Superior temporal gyrus (tissue), 1 donor: ENCODE measurements at regions not wholly inside any gene's neighbourhood (a gene's known extent, or its start where the extent isn't known, plus 50 kb on each side); places are given as distances from the start of the nearest gene placed in this dataset.
A peak's percentile ranks its signal among the peaks of the same experiment; 100 is the strongest.
"Not testable (repeated sequence)": the region's sequence is repeated elsewhere in the genome, so short reads cannot be mapped to it uniquely, and the experiment has no call there.

Experiments
- DNase-seq: peaks from one replicate; pipeline ENCODE4 v3.0.0-alpha.2; 2016; ENCODE audit errors: extremely low spot score

DNA sequence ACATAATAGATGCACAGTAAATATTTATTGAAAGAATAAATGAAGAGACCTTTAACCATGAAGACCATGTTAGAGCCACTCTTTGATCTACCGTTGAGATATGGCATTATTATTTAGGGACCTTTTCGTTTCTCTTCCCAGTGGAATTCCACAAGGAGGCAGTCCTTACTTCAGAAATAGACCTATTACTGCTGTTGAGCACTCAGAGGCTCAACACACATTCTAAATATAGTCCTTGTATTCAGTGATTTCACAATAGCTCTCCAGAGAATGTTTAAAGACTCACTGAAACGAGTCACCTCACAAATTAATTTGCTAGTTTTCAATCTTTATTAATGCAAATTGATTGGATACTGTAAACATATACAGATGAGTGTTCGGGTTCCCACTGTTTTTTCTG lies 603.8 kb downstream of the CDH8 start:
- no peak for DNase-seq

DNA sequence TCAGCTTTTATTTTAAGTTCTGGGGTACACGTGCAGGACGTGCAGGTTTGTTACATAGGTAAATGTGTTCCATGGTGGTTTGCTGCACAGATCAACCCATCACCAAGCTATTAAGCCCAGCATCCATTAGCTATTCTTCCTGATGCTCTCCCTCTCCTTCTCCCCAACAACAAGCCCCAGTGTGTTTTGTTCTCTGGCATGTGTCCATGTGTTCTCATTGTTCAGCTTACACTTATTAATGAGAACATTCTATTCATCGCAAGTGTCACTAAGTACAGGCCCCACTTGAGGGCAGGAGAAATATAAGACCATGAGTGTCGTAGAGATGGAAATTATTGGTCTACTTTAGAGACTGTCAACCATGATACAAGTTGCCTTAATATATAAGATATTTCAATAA lies 615.1 kb downstream of the CDH8 start:
- DNase-seq: peak; percentile 63

DNA sequence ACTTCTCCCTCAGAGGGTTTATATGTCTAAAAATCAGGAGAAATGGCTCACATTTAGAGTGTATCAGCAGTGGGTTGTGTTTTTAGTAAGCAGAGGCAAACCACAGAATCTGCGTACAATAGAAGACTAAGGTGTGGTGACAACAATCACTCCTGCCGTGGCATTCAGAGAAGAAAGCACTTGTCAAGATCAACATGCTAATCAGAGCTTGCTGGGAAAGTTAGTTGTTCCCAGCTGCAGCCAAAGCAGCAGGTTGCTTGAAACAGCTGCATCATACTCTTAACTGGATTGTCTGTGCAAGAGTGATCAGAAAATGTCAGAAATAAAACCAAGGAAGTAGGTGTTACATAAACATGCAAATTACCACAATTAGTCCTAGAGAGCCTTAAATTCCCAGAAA lies 616.4 kb downstream of the CDH8 start:
- DNase-seq: no peak

DNA sequence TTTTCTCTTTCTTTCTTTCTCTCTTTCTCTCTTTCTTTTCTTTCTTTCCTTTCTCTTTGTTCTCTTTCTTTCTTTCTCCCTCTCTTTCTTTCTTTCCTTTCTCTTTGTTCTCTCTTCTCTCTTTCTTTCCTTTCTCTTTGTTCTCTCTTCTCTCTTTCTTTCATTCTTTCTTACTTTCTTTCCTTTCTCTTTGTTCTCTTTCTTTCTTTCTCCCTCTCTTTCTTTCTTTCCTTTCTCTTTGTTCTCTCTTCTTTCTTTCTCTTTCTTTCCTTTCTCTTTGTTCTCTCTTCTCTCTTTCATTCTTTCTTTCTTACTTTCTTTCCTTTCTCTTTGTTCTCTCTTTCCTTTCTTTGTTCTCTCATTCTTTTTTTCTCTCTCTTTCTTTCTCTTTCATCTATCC lies 617.4 kb downstream of the CDH8 start:
- not testable (repeated sequence) for DNase-seq

DNA sequence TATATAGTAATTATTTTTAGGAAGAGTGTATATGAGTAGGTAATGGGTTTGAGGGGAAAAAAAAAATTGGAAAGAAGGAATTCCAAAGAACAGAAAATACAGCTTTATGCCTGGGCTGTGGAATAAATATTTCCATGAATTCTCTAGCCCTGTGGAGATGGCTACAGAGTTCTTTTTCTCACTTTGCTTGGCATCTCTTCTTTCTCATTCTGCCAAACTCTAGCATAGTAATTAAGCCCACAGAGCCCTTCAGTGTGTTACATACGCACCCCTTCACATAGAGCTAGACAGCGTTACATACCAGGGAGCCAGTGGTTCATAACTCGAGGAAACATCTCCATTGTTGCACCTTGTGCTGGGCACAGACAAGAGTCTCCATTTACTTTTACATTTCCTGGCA lies 621.1 kb downstream of the CDH8 start:
- DNase-seq: no peak

DNA sequence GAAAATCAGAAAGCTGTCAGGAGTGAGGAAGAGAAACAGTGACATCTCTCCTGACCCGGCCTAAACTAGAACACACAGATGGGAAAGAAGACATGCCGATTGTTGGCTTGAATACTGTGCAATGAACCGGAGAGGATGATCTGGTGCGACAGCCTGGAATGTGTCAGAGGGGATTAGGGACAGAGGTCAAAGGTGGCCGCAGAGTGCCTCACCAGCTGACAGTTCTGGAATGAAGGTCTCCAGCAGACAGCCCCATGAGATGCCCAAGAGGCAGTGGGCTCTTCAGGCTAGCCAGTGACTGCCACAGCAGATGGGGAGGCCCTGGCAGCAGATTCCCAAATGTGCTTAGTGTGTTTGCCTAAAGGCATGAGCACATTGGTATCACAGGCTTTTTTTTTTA lies 623.2 kb downstream of the CDH8 start:
- DNase-seq: no peak

DNA sequence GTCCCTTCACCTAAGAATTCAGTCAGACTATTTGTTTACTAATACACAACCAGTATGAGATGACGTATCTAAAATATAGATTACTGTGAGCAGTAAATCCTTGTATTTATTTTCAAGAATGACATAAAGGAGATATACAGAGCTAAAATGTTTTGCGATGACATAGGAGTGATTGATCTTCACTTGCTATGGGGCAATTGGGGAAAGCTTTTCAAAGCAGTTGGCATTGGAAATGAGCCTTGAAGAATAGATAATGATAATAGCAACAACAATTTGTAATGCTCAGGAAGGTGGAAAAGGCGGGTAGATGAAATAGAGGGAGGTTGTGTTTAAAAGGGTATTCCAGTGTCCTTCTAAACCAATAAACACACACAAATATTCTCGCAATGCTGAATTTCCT lies 623.7 kb downstream of the CDH8 start:
- no peak for DNase-seq

DNA sequence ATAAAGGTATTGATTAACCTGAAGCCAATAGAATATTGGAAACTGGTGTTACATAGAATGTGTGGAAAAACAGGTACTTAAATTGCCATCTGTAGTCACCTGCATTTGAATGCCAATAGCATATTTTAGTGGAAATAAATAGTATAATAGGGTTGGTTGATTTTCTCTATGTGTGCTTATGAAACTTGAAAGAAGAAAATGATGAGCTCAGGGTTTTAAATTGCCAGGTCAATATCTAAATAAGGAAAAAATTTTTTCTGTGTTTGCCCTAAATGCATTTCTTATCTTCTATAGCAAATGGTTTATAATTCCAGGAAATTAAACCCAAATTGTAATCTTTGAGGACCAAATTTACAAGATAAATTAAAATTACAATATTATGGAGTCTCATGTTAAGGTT lies 626.6 kb downstream of the CDH8 start:
- DNase-seq: no peak

DNA sequence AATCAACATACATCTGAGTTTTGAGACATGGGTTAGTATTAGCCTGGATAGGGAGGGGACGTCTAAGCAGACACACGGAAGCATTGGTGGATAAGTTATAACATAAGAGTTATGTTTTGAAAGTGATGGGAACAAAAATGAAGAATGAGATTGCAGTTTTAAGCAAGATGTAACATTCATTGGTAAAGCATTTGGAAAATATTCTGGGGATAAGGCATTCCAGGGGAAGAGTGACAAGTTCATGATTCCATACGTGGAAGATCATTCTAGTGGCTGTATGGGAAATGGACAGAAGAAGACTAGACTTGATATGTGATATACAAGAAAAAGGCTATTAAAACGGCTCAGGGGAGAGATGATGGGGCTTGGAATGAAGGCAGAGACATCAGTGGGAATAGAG lies 632.9 kb downstream of the CDH8 start:
- no peak for DNase-seq

DNA sequence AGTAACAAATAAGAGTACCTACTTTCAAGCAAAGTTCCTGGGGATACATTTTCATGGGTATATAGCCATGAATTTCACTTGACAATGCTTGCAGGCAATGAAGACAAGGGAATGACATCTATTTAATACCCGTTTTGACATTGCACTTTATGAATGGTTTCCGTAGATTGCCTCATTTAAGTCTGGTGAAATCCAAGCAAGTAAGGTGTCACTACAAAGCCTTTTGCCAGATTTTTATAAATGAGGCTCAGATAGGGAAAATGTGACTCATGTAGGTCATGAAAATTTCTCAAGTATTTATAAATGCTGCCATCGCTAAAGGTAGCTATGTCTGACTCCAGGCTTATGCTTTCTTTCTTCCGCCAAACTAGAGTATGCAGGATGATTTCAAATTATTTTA lies 644.3 kb downstream of the CDH8 start:
- no peak for DNase-seq

DNA sequence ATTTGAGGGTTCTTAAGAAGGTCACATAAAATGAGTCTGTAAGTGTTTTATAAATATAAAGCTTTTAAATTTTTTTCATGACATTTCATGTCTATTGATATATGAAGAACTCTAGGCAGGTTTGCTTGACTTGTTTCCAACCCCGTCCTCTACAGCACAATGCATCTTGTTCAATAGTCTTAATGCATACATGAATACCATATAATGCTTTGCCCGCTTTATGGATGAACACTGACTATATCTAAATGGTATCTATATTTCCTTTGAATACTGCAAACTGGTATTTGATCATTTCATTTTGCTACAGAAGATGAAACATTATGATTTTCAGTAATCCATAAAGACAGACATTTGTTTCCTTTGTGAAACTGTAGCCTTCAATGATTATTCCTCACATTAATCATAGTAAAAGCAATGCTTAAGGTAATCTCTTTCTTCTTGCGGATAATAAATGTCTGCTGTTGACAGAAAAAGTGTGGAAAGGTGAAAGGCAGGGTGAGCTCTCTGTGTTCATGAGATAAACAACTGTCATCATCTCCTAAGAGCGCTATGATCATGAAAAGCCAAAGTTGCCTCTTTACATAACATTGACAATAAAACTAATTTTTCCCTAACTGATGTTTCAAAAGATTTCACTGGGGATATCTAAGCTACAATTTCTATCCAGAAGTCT lies 645.1 kb downstream of the CDH8 start:
- no peak for DNase-seq

DNA sequence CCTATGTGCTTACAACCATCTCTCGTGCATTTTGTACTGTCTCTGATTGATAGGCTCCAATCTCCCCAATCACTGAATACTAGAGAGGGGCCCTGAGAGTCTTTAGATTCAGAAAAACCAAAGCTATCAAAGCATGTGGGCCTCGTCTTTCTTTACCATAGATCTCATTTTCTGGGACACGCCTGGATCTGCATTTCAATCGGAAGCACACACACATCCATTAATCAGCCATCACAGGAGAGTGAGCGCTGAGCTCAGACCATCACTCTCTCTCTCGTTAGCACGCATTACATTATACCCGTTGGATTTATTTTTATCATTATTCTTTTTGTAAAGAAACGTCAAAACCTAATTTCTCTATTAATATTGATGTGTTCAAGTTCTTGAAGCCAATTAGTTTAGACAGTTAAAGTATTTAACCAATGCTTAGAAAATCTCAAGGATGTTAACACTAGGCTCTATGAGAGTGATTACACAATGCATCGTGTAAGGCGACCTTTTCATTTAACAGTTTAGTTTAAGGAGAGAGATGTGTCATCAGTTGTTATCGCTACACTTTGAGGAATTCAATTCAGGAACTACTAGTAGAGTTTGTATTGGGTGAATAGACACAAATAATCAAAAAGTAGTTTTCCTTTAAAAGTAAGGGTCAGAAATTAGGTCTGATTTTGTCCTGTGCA lies 650.7 kb downstream of the CDH8 start:
- no peak for DNase-seq

DNA sequence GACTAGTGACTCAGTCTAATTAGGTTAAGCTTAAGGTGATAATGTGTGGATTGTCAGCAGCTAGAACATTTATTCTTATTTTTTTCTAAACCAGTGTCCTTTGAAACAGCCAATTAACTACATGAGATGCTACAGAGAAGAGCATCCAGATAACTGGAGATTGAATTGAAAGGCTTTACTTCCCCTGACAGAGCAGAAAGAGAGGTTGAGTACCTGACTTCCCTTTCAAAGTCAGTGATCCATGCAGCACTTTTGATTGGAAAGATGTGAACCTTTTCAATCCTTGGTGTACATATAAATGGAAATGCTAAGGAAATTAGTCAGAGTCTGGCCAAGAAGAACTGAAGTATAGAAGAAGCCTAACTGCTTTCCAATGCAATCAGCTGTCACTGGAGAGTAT lies 653.8 kb downstream of the CDH8 start:
- DNase-seq: no peak

DNA sequence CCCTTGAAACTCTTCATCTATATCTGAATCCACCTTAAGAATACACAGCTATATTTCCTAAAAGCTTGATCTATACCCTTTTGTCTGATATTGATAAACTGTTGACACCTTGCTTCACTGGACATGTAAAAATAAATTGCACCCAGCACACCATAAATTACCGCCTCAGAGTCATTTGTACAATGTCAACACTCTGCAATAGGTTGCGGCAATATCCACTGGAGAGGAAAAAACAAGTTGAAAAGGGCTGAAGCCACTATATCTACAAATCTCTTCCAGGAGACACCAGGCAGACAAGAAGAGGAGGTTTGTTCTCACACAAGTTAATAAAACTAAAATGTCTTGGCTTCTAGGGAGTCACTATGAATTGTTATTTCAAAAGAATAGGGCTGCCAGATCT lies 656.9 kb downstream of the CDH8 start:
- no peak for DNase-seq

DNA sequence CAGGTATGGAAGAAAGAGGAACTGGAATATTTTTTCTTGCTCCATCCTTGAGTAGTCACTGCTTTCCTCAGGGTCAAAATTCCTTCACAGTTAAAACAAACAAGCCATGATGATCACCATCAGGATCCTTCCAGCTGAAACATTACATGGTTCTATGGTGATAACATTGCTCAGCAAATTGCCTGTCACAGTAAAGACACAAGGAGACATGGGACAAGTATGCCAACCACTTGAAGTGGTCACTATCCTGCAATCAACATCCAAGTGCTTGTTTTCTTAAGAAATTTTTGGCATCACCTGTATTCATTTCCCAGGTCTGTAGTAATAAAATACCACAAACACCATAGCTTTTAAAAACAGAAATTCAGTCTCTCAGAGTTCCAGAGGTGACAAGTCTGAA lies 662.2 kb downstream of the CDH8 start:
- no peak for DNase-seq

DNA sequence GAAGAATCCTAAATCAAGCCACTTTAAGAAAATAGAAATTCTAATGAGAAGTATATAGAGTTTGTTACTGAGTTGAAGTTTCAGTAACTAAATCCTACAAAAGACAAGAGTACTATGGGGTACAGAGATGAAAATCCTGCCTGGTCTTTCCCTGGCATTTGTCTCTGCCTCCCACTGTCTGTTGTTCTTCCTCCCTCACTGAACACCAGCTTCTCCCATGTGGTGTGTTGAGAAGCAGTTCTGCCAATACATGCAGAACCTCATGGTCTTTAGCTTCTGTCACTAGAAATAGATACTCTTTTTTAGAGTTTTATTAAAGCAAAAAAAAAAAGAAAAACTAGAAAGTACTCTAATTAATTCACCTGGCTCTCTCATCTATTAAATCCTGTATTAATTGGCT lies 664.4 kb downstream of the CDH8 start:
- DNase-seq: no peak

DNA sequence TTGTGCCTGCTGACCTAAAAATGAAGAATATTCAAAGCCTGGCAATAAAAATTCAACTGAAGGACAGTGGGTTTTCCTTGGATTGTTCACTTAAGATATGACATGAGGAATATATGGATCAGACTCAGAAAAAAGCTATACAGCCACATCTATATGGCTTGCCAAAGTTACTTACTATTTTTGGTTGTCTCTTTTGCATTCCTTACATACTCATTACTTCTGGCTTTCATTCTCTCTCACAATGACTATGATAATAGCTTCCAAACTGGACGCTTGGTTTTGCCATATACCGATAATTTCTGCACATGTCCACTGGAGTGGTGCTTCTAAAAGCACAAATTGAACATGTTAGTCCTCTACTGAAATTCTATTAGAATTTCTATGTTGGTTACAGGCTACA lies 664.9 kb downstream of the CDH8 start:
- no peak for DNase-seq

DNA sequence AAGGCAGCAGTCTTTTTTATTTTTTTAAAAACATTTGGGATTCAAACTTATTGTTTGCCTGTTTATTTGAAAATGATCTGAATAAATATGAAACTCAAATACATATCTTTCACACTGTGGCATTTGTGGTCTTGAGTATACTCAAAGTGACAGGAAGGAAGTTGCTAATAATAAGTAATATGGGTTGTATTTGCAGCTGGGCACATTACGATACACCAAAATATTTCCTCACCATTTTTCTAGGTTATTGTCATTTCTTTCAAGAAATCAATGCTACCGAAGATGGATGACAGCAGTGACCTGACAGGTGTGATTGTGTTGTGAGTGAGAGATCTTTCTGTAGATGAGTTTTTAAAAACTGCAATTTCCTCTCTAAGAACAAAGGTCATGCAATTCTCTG lies 665.7 kb downstream of the CDH8 start:
- no peak for DNase-seq

DNA sequence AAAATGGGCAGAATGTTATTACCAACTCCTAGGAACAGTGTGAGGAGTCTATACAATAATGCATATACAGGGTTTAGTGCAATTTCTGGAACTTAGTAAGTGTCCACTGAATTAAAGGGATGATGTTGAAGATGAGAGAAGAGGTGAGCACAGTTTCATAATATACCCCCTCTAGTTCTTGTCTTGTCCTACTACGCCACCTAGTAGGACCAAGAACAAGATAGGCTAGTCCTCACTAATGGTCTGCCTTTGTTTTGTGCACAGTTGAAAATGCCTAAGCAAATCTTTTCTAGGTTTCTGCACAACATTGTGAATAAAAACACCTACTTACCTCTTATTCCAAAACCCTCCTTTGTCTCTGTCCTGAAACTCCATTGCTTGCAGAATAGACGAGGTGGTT lies 670.2 kb downstream of the CDH8 start:
- no peak for DNase-seq

DNA sequence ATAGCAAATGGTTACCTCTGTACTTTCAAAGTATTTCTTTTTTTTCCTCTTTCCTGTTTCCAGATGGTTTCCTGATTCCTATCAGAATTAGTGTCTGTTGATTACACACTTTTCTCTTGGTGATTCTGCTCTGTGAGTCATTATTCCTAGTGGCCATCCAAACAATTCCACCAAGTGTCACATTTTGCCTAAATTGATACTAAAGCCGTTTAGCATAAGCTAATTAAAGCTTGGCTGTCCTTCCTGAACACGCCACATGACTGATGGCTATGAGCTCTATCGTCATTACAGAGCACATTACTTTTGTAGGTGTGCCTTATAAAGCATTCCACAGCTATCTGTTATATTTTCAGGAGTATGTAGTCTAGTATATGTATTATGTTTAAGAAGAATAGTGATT lies 671.2 kb downstream of the CDH8 start:
- DNase-seq: no peak

DNA sequence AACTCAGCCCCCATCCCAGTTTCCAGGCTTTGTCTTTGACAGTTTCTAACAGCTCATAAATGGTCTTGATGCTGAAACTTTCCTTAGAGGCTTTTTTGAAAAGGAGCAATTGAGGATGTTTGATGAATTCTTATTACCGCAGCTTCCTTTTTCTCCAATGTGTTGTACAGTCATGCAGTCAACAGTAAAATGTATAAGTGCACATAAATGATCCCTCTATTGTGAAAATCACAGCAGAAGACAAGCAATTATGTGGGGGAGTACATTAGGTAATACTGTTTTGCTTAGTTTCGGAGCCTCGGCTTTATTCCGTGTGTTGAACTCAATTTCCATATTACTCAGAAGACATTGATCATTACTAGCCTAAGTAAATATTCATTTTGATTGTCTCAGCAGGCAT lies 673.7 kb downstream of the CDH8 start:
- no peak for DNase-seq

DNA sequence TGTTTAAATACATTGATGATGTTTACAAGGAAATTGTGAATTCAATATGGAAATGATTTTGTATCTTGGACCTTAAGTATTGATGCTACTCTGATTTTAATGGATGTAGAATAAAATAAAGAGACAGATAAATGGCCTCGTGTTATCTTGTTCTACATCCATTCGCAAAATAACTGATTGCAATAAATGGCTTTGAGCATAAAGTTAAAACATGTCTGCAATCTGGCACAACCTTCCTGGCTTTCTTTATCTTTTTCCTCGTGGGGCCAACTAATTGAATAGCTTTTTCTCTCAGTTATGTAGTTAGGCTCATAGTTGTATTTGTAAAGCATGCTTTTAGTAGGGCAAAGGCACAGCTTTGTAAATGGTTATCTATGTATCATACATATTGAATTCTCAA lies 691.4 kb downstream of the CDH8 start:
- DNase-seq: no peak

DNA sequence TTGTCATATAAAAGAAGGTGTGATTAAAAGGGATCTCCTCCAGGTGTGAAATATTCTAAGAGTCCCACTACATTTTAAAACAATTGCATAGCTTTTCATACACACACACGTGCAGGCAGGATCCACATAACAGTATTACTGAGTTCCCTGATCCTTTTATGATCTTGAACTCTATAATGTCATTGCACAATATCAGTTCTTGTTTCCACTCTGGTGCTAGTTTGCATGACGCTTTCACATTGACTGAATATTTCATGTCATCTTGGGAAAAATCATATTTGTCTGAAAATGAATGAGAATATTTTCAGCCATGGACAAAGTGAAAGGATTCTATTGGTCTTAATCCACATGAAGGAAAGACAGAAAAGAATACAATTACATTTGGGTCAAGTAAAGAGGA lies 703.8 kb downstream of the CDH8 start:
- DNase-seq: no peak

DNA sequence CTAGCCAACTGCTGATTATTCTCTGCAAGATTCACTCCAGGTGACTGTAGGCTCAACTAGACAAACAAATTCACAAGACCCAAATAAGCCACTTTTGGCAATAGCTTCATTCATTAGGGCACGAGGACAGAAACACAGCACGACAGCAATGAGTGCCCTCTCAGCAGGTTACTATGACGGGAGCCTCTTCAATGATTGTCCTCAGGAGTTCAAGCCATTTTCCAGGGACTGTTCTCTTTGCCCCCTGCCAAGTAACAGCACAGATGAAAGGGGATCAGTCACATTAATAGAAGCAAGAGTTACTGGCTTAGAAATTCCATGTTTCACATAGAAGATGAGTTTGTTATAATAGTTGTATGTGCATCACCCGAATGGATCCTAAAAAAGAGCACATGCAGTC lies 712.2 kb downstream of the CDH8 start:
- no peak for DNase-seq
